Glutamatergic neuron (in vitro differentiated cells): ENCODE measurements at regions not wholly inside any gene's neighbourhood (a gene's known extent, or its start where the extent isn't known, plus 50 kb on each side); places are given as distances from the start of the nearest gene placed in this dataset.

Experiments
- DNase-seq: peaks from one replicate; pipeline ENCODE4 v3.0.0; 2022
- H3K27ac Mint-ChIP-seq: one replicate; pipeline ENCODE4 v1.8.0; 2020; ENCODE audit warnings: mild to moderate bottlenecking, mixed read lengths, inconsistent platforms; ENCODE audit not compliant: unreplicated experiment
- H3K27me3 Mint-ChIP-seq: one replicate; pipeline ENCODE4 v1.8.0; 2020; ENCODE audit warnings: mild to moderate bottlenecking, moderate library complexity, mixed read lengths, inconsistent platforms; ENCODE audit not compliant: unreplicated experiment
- H3K36me3 Mint-ChIP-seq: one replicate; pipeline ENCODE4 v1.8.0; 2020; ENCODE audit warnings: mild to moderate bottlenecking, mixed read lengths, inconsistent platforms; ENCODE audit not compliant: unreplicated experiment
- H3K4me1 Mint-ChIP-seq: one replicate; pipeline ENCODE4 v1.8.0; 2020; ENCODE audit warnings: mild to moderate bottlenecking, low read depth, mixed read lengths, inconsistent platforms; ENCODE audit not compliant: unreplicated experiment
- H3K4me3 Mint-ChIP-seq: one replicate; pipeline ENCODE4 v1.8.0; 2020; ENCODE audit warnings: mild to moderate bottlenecking, mixed read lengths, inconsistent platforms; ENCODE audit not compliant: unreplicated experiment
- H3K9me3 Mint-ChIP-seq: one replicate; pipeline ENCODE4 v1.8.0; 2020; ENCODE audit warnings: mild to moderate bottlenecking, moderate library complexity, mixed read lengths, inconsistent platforms; ENCODE audit not compliant: unreplicated experiment
- CTCF ChIP-seq: fragments of 200-600 bp; sonication (generic); IDR thresholded peaks from one replicate; pipeline ENCODE4 v1.5.0; 2021; ENCODE audit not compliant: partially characterized antibody, unreplicated experiment

GRCh38 chr13:106981051-106981450 is 413.1 kb upstream of the ARGLU1 start:
- no peak for TF ChIP-seq CTCF
- H3K27me3 Mint-ChIP-seq, result no peaks in the 10 kb centered on the region

GRCh38 chr13:106967391-106967790 is 399.5 kb upstream of the ARGLU1 start:
- TF ChIP-seq CTCF, result no peak
- Mint-ChIP-seq H3K9me3 (no peaks in the 10 kb centered on the region), H3K4me1 (no peaks in the 10 kb centered on the region), H3K4me3 (no peak overlapping the region), H3K27me3 (no peaks in the 10 kb centered on the region), H3K36me3 (no peaks in the 10 kb centered on the region), H3K27ac (no peak overlapping the region)
- no peak for DNase-seq

More at GRCh38 chr13:106981051-106981450, 413.1 kb upstream of the ARGLU1 start:
- Mint-ChIP-seq H3K4me1 (peaks cover 15% of the 10 kb centered on the region), H3K36me3 (no peaks in the 10 kb centered on the region), H3K4me3 (no peak overlapping the region), H3K27ac (no peak overlapping the region), H3K9me3 (peaks cover 3% of the 10 kb centered on the region)
- DNase-seq, result no peak

- TF ChIP-seq CTCF, result no peak
- no peak overlapping the region for H3K4me3 Mint-ChIP-seq
- H3K4me1 Mint-ChIP-seq, result no peaks in the 10 kb centered on the region
- no peaks in the 10 kb centered on the region for H3K36me3 Mint-ChIP-seq
- no peak for DNase-seq
- no peaks in the 10 kb centered on the region for H3K9me3 Mint-ChIP-seq
- H3K27me3 Mint-ChIP-seq, result no peaks in the 10 kb centered on the region
- H3K27ac Mint-ChIP-seq, result no peak overlapping the region
Observed at GRCh38 chr13:106963151-106963550, 395.2 kb upstream of the ARGLU1 start.

- DNase-seq, result no peak
- no peaks in the 10 kb centered on the region for H3K9me3 Mint-ChIP-seq
- no peaks in the 10 kb centered on the region for H3K27me3 Mint-ChIP-seq
- no peak for TF ChIP-seq CTCF
- H3K36me3 Mint-ChIP-seq, result peaks cover 4% of the 10 kb centered on the region
- no peak overlapping the region for H3K27ac Mint-ChIP-seq
- no peaks in the 10 kb centered on the region for H3K4me1 Mint-ChIP-seq
- H3K4me3 Mint-ChIP-seq, result no peak overlapping the region
Observed at GRCh38 chr13:106961651-106962050, 393.7 kb upstream of the ARGLU1 start.

GRCh38 chr13:106961216-106961615 is 393.3 kb upstream of the ARGLU1 start:
- H3K27ac Mint-ChIP-seq, result no peak overlapping the region
- H3K9me3 Mint-ChIP-seq, result no peaks in the 10 kb centered on the region
- DNase-seq, result no peak
- H3K36me3 Mint-ChIP-seq, result peaks cover 4% of the 10 kb centered on the region
- TF ChIP-seq CTCF, result no peak
- H3K4me3 Mint-ChIP-seq, result no peak overlapping the region
- no peaks in the 10 kb centered on the region for H3K27me3 Mint-ChIP-seq
- no peaks in the 10 kb centered on the region for H3K4me1 Mint-ChIP-seq
